Upper lobe of left lung (tissue), 6 donors: ENCODE measurements at regions not wholly inside any gene's neighbourhood (a gene's known extent, or its start where the extent isn't known, plus 50 kb on each side); places are given as distances from the start of the nearest gene placed in this dataset.

ENCODE experiments used
- ATAC-seq, 2 donors: fragments of 200-7000 bp; cut with Tn5 transposase; one replicate each; pipeline ENCODE4 v1.9.1; 2022; ENCODE audit warnings: mild to moderate bottlenecking in 2 of 2, moderate library complexity in 2 of 2; ENCODE audit not compliant: low FRiP score in 2 of 2
- DNase-seq, 2 donors: peaks; one replicate each; pipeline ENCODE4 v3.0.0-alpha.2; 2019 to 2020
- H3K27ac ChIP-seq, 4 donors: fragments of 200-600 bp; sonication (generic); one replicate each; pipeline ENCODE4 v1.5.1; 2016 to 2019
- H3K27me3 ChIP-seq, 4 donors: fragments of 200-600 bp; sonication (generic); one replicate each; pipeline ENCODE4 v1.5.1; 2017 to 2019
- H3K36me3 ChIP-seq, 4 donors: fragments of 200-600 bp; sonication (generic); one replicate each; pipeline ENCODE4 v1.5.1; 2016 to 2019
- H3K4me1 ChIP-seq, 4 donors: fragments of 200-600 bp; sonication (generic); one replicate each; pipeline ENCODE4 v1.5.1; 2018 to 2019
- H3K4me3 ChIP-seq, 4 donors: fragments of 200-600 bp; sonication (generic); one replicate each; pipeline ENCODE4 v1.5.1; 2017 to 2019; ENCODE audit warnings: mild to moderate bottlenecking in 2 of 4, moderate library complexity in 1 of 4
- H3K9me3 ChIP-seq, 4 donors: fragments of 200-600 bp; sonication (generic); one replicate each; pipeline ENCODE4 v1.5.1; 2018 to 2019
- CTCF ChIP-seq, 6 experiments: fragments of 450-650 bp in 4 of 6; fragments of 200-600 bp in 2 of 6; sonication (generic) in 2 of 6; IDR thresholded peaks; one replicate each; pipeline ENCODE4 v1.5.1; 2016 to 2019; ENCODE audit warnings: antibody characterized with exemption in 6 of 6
- EP300 ChIP-seq, 4 donors: sonication (generic); formaldehyde crosslinking; IDR thresholded peaks; one replicate each; pipeline ENCODE4 v1.5.1; 2017; ENCODE audit warnings: antibody characterized with exemption in 4 of 4, control low read depth in 2 of 4
- POLR2A ChIP-seq, 4 donors: fragments of 450-650 bp; IDR thresholded peaks; one replicate each; pipeline ENCODE4 v1.5.1; 2016 to 2017; ENCODE audit warnings: antibody characterized with exemption in 4 of 4, mild to moderate bottlenecking in 2 of 4
- POLR2AphosphoS5 ChIP-seq, 2 donors: sonication (generic); formaldehyde crosslinking; IDR thresholded peaks; one replicate each; pipeline ENCODE4 v1.5.1; 2017; ENCODE audit warnings: antibody characterized with exemption in 2 of 2
- WGBS, 2 donors: methylation state at CpG; one replicate each; pipeline ENCODE4 v1.1.5; 2017 to 2018; 5-methylcytosine and 5-hydroxymethylcytosine counted together
- donor health status: DM: no; HTN: no; CAD: no; lungs with moderate emphysema.
- donor health status: DM: no; HTN: yes; CAD: no; lungs with severe emphysema.

GRCh38 chr2:145068509-145068908, 548.6 kb upstream of the ZEB2 start:
- TF ChIP-seq POLR2AphosphoS5 (IDR thresholded peaks at IDR 0.05), result no peak
- TF ChIP-seq EP300 (IDR thresholded peaks at IDR 0.05), result no peak
- TF ChIP-seq POLR2A (IDR thresholded peaks at IDR 0.05), result no peak
- TF ChIP-seq CTCF (IDR thresholded peaks at IDR 0.05), result no peak
- H3K36me3 ChIP-seq, result no peaks in the 10 kb centered on the region
- peaks cover 0 to 12% (median 1%) of the 10 kb centered on the region in 4 donors for H3K4me1 ChIP-seq
- DNase-seq (no peak), ATAC-seq (no peak)
- no peaks in the 10 kb centered on the region for H3K27me3 ChIP-seq
- 78 to 79% methylated on average over 2 of the region's 2 CpGs for WGBS, 2 donors
- no peak overlapping the region for H3K4me3 ChIP-seq
- H3K27ac ChIP-seq, result no peak overlapping the region
- H3K9me3 ChIP-seq, result no peaks in the 10 kb centered on the region

- TF ChIP-seq EP300 (IDR thresholded peaks at IDR 0.05) (no peak), CTCF (IDR thresholded peaks at IDR 0.05) (no peak), POLR2A (IDR thresholded peaks at IDR 0.05) (no peak), POLR2AphosphoS5 (IDR thresholded peaks at IDR 0.05) (no peak)
Observed at GRCh38 chr2:145067549-145068030, 547.7 kb upstream of the ZEB2 start.

GRCh38 chr2:145066856-145067548, 547.1 kb upstream of the ZEB2 start:
- Histone ChIP-seq H3K36me3 (no peaks in the 10 kb centered on the region), H3K4me3 (no peak overlapping the region), H3K27me3 (no peaks in the 10 kb centered on the region), H3K27ac (peak overlapping the region; percentile 14 to 71 (median 46)), H3K9me3 (no peaks in the 10 kb centered on the region), H3K4me1 (peaks cover 0 to 12% (median 1%) of the 10 kb centered on the region in 4 donors)
- ATAC-seq, result peak in 1 of 2 donors; percentile 74
- DNase-seq, result no peak
- TF ChIP-seq CTCF (IDR thresholded peaks at IDR 0.05), result no peak
- TF ChIP-seq POLR2AphosphoS5 (IDR thresholded peaks at IDR 0.05), result no peak
- no peak for TF ChIP-seq EP300 (IDR thresholded peaks at IDR 0.05)
- no peak for TF ChIP-seq POLR2A (IDR thresholded peaks at IDR 0.05)
- WGBS, 2 donors, result 65 to 88% methylated on average over 3 of the region's 3 CpGs

More at GRCh38 chr2:145067549-145068030, 547.7 kb upstream of the ZEB2 start:
- no peak for ATAC-seq
- H3K36me3 ChIP-seq, result no peaks in the 10 kb centered on the region
- H3K4me3 ChIP-seq, result no peak overlapping the region
- peaks cover 0 to 12% (median 1%) of the 10 kb centered on the region in 4 donors for H3K4me1 ChIP-seq
- no peak overlapping the region for H3K27ac ChIP-seq
- H3K27me3 ChIP-seq, result no peaks in the 10 kb centered on the region
- no peaks in the 10 kb centered on the region for H3K9me3 ChIP-seq
- no peak for DNase-seq
- 85 to 96% methylated on average over 6 of the region's 6 CpGs for WGBS, 2 donors

- TF ChIP-seq POLR2AphosphoS5 (IDR thresholded peaks at IDR 0.05) (peak in 1 of 2 donors; percentile 18), EP300 (IDR thresholded peaks at IDR 0.05) (peak in 1 of 4 donors; percentile 44), POLR2A (IDR thresholded peaks at IDR 0.05) (no peak)
- 42 to 46% methylated on average over 4 of the region's 4 CpGs for WGBS, 2 donors
- no peaks in the 10 kb centered on the region for H3K27me3 ChIP-seq
- peak overlapping the region; percentile 14 to 71 (median 46) for H3K27ac ChIP-seq
- peaks cover 0 to 12% (median 1%) of the 10 kb centered on the region in 4 donors for H3K4me1 ChIP-seq
- peak in 1 of 2 donors; percentile 59 for ATAC-seq
- H3K4me3 ChIP-seq, result no peak overlapping the region
- no peaks in the 10 kb centered on the region for H3K36me3 ChIP-seq
- no peak for DNase-seq
- no peaks in the 10 kb centered on the region for H3K9me3 ChIP-seq
Observed at GRCh38 chr2:145066151-145066661, 546.3 kb upstream of the ZEB2 start.

- WGBS, 2 donors, result 77 to 82% methylated on average over 1 of the region's 1 CpG
- TF ChIP-seq POLR2A (IDR thresholded peaks at IDR 0.05), result no peak
- no peak for TF ChIP-seq CTCF (IDR thresholded peaks at IDR 0.05)
- TF ChIP-seq POLR2AphosphoS5 (IDR thresholded peaks at IDR 0.05), result no peak
- Histone ChIP-seq H3K36me3 (no peaks in the 10 kb centered on the region), H3K27ac (peak overlapping the region in 1 of 4 donors; percentile 49), H3K9me3 (no peaks in the 10 kb centered on the region), H3K27me3 (no peaks in the 10 kb centered on the region), H3K4me1 (peaks cover 0 to 12% (median 1%) of the 10 kb centered on the region in 4 donors), H3K4me3 (no peak overlapping the region)
- DNase-seq (no peak), ATAC-seq (no peak)
Observed at GRCh38 chr2:145065342-145065741, 545.4 kb upstream of the ZEB2 start.
